ENCODE measurements at regions not wholly inside any gene's neighbourhood (a gene's known extent, or its start where the extent isn't known, plus 50 kb on each side); places are given as distances from the start of the nearest gene placed in this dataset.

- TF ChIP-seq, protein P1, sequence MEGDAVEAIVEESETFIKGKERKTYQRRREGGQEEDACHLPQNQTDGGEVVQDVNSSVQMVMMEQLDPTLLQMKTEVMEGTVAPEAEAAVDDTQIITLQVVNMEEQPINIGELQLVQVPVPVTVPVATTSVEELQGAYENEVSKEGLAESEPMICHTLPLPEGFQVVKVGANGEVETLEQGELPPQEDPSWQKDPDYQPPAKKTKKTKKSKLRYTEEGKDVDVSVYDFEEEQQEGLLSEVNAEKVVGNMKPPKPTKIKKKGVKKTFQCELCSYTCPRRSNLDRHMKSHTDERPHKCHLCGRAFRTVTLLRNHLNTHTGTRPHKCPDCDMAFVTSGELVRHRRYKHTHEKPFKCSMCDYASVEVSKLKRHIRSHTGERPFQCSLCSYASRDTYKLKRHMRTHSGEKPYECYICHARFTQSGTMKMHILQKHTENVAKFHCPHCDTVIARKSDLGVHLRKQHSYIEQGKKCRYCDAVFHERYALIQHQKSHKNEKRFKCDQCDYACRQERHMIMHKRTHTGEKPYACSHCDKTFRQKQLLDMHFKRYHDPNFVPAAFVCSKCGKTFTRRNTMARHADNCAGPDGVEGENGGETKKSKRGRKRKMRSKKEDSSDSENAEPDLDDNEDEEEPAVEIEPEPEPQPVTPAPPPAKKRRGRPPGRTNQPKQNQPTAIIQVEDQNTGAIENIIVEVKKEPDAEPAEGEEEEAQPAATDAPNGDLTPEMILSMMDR (IDR thresholded peaks at IDR 0.05), result no peak
- TF ChIP-seq POLR2A (IDR thresholded peaks at IDR 0.05), result no peak
- TF ChIP-seq POLR2AphosphoS5 (IDR thresholded peaks at IDR 0.05), result no peak
- no peak for TF ChIP-seq EP300 (IDR thresholded peaks at IDR 0.05)
Observed at GRCh38 chr12:94733727-94734126, 83.4 kb upstream of the TMCC3 start.
